ENCODE measurements at regions not wholly inside any gene's neighbourhood (a gene's known extent, or its start where the extent isn't known, plus 50 kb on each side); places are given as distances from the start of the nearest gene placed in this dataset.
A peak's percentile ranks its signal among the peaks of the same experiment; 100 is the strongest.

DNA sequence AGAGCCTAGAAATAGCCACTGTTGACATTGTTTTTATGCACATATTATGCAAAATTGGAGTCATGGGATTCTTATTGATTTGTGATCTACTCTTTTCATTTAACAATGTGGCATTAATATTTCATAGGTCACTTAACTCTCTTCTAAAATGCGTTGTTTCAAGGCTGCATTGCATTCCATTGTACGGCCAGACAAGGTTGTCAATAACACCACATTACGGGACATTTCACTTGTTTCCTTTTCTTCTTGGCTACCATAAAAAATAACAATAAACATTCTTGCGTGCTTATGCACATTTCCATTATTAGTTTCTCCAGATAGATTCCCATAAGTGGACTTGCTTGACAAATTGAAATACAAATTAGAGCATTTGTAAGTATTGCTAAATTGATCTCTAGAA lies 120.8 kb upstream of the TMCC3 start:
- Histone ChIP-seq H3K27me3 (ENCODE audit: control insufficient read depth in 2 of 2, insufficient read depth in 2 of 2, low read length in 2 of 2) (no peaks in the 10 kb centered on the region), H2AFZ (ENCODE audit: low read depth, low read length) (no peak overlapping the region), H3K36me3 (ENCODE audit: control insufficient read depth in 2 of 2, extremely low read depth in 1 of 2, insufficient read depth in 2 of 2, low read length in 2 of 2) (no peaks in the 10 kb centered on the region), H3K27ac (ENCODE audit: insufficient read depth, low read depth, low read length) (no peak overlapping the region), H3K9me1 (replicated peaks; ENCODE audit: control insufficient read depth, extremely low read depth, insufficient read depth, low read length) (no peaks in the 10 kb centered on the region), H3K4me2 (ENCODE audit: insufficient read depth, low read length) (no peak overlapping the region), H4K20me1 (replicated peaks; ENCODE audit: control insufficient read depth, extremely low read depth, insufficient read depth, low read length) (no peaks in the 10 kb centered on the region), H3K9ac (replicated peaks; ENCODE audit: extremely low read depth, insufficient read depth, low read length) (no peak overlapping the region), H3K4me1 (ENCODE audit: control insufficient read depth, extremely low read depth, insufficient read depth, low read length) (peaks cover 13% of the 10 kb centered on the region), H3K4me3 (replicated peaks in 1 of 3; ENCODE audit: insufficient read depth in 1 of 3, low read depth in 1 of 3, low read length in 3 of 3) (no peak overlapping the region), H3K79me2 (ENCODE audit: control insufficient read depth, insufficient read depth, low read length) (no peaks in the 10 kb centered on the region), H3K9me3 (replicated peaks; ENCODE audit: control insufficient read depth, insufficient read depth, low read length) (no peaks in the 10 kb centered on the region)
- dilution Hi-C loops (cut with MboI; ENCODE audit: extremely low pct_ligation_motif_present, low sequenced_read_pairs) (no loop called here), intact Hi-C loops (cut with micrococcal nuclease) (no loop called here)
- CTCF ChIA-PET, result interaction anchor here (0.9 kb wide), 1 partner anchor 9 kb away, joined by 3 read pairs; no protein-coding TSS in a partner anchor
- POLR2A ChIA-PET, result no interaction called here
- FAIRE-seq (no peak), DNase-seq (ENCODE audit: low read depth, low spot score) (peak; percentile 66)
- TF ChIP-seq POLR2A (IDR thresholded peaks at IDR 0.05; ENCODE audit: low read depth, low read length) (no peak), JUN (IDR thresholded peaks at IDR 0.05; ENCODE audit: borderline replicate concordance, insufficient read depth, insufficient read length, low read depth) (peak; percentile 53)
- no TSS peak for BruUV-seq (replicated peaks)

DNA sequence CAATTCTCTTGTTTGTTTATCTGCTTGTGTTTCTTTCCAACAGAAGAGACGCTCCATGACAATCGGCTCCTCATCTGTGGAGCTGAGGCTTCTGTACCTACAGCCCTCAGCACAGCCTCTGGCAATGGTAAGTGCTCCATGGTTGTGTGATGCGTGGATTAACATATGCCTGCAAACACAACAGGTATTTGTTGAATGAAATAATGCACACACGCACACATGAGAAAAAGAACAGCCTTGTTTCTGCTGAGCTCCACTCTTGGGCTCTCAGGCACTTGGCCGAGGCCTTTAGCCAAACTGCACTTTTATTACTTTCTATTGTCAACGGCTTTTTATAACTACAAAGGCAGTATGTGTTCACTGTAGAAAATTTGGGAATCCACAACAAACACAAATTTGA lies 120.4 kb upstream of the TMCC3 start:
- Histone ChIP-seq H3K27me3 (ENCODE audit: control insufficient read depth in 2 of 2, insufficient read depth in 2 of 2, low read length in 2 of 2) (no peaks in the 10 kb centered on the region), H3K79me2 (ENCODE audit: control insufficient read depth, insufficient read depth, low read length) (no peaks in the 10 kb centered on the region), H3K4me1 (ENCODE audit: control insufficient read depth, extremely low read depth, insufficient read depth, low read length) (peaks cover 13% of the 10 kb centered on the region), H3K4me3 (replicated peaks in 1 of 3; ENCODE audit: insufficient read depth in 1 of 3, low read depth in 1 of 3, low read length in 3 of 3) (no peak overlapping the region), H3K36me3 (ENCODE audit: control insufficient read depth in 2 of 2, extremely low read depth in 1 of 2, insufficient read depth in 2 of 2, low read length in 2 of 2) (no peaks in the 10 kb centered on the region), H2AFZ (ENCODE audit: low read depth, low read length) (no peak overlapping the region), H3K9me3 (replicated peaks; ENCODE audit: control insufficient read depth, insufficient read depth, low read length) (no peaks in the 10 kb centered on the region), H3K4me2 (ENCODE audit: insufficient read depth, low read length) (no peak overlapping the region), H3K9ac (replicated peaks; ENCODE audit: extremely low read depth, insufficient read depth, low read length) (no peak overlapping the region), H3K9me1 (replicated peaks; ENCODE audit: control insufficient read depth, extremely low read depth, insufficient read depth, low read length) (no peaks in the 10 kb centered on the region), H3K27ac (ENCODE audit: insufficient read depth, low read depth, low read length) (no peak overlapping the region), H4K20me1 (replicated peaks; ENCODE audit: control insufficient read depth, extremely low read depth, insufficient read depth, low read length) (no peaks in the 10 kb centered on the region)
- no TSS peak for BruUV-seq (replicated peaks)
- CTCF ChIA-PET, result interaction anchor here (0.9 kb wide), 1 partner anchor 9 kb away, joined by 3 read pairs; no protein-coding TSS in a partner anchor
- TF ChIP-seq MYC (IDR thresholded peaks at IDR 0.05; ENCODE audit: low read depth, low read length) (no peak), EZH2 (IDR thresholded peaks at IDR 0.05; ENCODE audit: borderline replicate concordance, low read depth, low read length, severe bottlenecking) (no peak), GATA2 (IDR thresholded peaks at IDR 0.05; ENCODE audit: insufficient read depth, insufficient read length, low read depth, low read length) (no peak), POLR2AphosphoS5 (IDR thresholded peaks at IDR 0.05; ENCODE audit: insufficient read depth, low read depth, low read length) (no peak), FOS (IDR thresholded peaks at IDR 0.05; ENCODE audit: borderline replicate concordance, insufficient read depth, low read length) (no peak), JUN (IDR thresholded peaks at IDR 0.05; ENCODE audit: borderline replicate concordance, insufficient read depth, insufficient read length, low read depth) (no peak), POLR2A (IDR thresholded peaks at IDR 0.05; ENCODE audit: low read depth, low read length) (no peak)
- TF ChIP-seq, protein P1, sequence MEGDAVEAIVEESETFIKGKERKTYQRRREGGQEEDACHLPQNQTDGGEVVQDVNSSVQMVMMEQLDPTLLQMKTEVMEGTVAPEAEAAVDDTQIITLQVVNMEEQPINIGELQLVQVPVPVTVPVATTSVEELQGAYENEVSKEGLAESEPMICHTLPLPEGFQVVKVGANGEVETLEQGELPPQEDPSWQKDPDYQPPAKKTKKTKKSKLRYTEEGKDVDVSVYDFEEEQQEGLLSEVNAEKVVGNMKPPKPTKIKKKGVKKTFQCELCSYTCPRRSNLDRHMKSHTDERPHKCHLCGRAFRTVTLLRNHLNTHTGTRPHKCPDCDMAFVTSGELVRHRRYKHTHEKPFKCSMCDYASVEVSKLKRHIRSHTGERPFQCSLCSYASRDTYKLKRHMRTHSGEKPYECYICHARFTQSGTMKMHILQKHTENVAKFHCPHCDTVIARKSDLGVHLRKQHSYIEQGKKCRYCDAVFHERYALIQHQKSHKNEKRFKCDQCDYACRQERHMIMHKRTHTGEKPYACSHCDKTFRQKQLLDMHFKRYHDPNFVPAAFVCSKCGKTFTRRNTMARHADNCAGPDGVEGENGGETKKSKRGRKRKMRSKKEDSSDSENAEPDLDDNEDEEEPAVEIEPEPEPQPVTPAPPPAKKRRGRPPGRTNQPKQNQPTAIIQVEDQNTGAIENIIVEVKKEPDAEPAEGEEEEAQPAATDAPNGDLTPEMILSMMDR (IDR thresholded peaks at IDR 0.05; ENCODE audit: extremely low read depth in 1 of 2, insufficient read depth in 1 of 2, low read depth in 1 of 2, low read length in 2 of 2), result no peak
- TF ChIP-seq, protein P2, sequence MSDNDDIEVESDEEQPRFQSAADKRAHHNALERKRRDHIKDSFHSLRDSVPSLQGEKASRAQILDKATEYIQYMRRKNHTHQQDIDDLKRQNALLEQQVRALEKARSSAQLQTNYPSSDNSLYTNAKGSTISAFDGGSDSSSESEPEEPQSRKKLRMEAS (IDR thresholded peaks at IDR 0.05; ENCODE audit: insufficient read depth, insufficient read length), result no peak
- intact Hi-C loops (cut with micrococcal nuclease) (no loop called here), dilution Hi-C loops (cut with MboI; ENCODE audit: extremely low pct_ligation_motif_present, low sequenced_read_pairs) (no loop called here)
- DNase-seq (ENCODE audit: low read depth, low spot score), result no peak
- POLR2A ChIA-PET, result no interaction called here
- no peak for FAIRE-seq
